ENCODE measurements at regions not wholly inside any gene's neighbourhood (a gene's known extent, or its start where the extent isn't known, plus 50 kb on each side); places are given as distances from the start of the nearest gene placed in this dataset.
"Not testable (repeated sequence)": the region's sequence is repeated elsewhere in the genome, so short reads cannot be mapped to it uniquely, and the experiment has no call there.

GRCh38 chrX:74063426-74064155 lies 211.1 kb upstream of the XIST start:
- Histone ChIP-seq H3K27ac (no peak overlapping the region), H3K4me3 (no peak overlapping the region), H3K27me3 (replicated peaks in 1 of 7) (no peaks in the 10 kb centered on the region), H3K4me1 (no peaks in the 10 kb centered on the region), H3K9me3 (peaks cover 0 to 10% (median 0%) of the 10 kb centered on the region in 8 donors), H3K36me3 (no peaks in the 10 kb centered on the region)
- TF ChIP-seq CTCF (IDR thresholded peaks at IDR 0.05 in 8 of 11, conservative IDR thresholded peaks at IDR 0.05 in 3 of 11) (no peak), POLR2A (IDR thresholded peaks at IDR 0.05) (no peak), POLR2AphosphoS5 (IDR thresholded peaks at IDR 0.05) (no peak)
- intact Hi-C loops (cut with DNase I; ENCODE audit: low total_unique reads): no loop called here
- WGBS, 5 donors: 86 to 100% (median 93%) methylated on average over 1 of the region's 1 CpG
- DNase-seq: no peak

- no peak for DNase-seq
- Histone ChIP-seq H3K27me3 (replicated peaks in 1 of 7) (no peaks in the 10 kb centered on the region), H3K4me1 (no peaks in the 10 kb centered on the region), H3K27ac (no peak overlapping the region), H3K36me3 (no peaks in the 10 kb centered on the region), H3K4me3 (no peak overlapping the region), H3K9me3 (no peaks in the 10 kb centered on the region)
- TF ChIP-seq POLR2AphosphoS5 (IDR thresholded peaks at IDR 0.05) (no peak), POLR2A (IDR thresholded peaks at IDR 0.05) (no peak), CTCF (IDR thresholded peaks at IDR 0.05 in 8 of 11, conservative IDR thresholded peaks at IDR 0.05 in 3 of 11) (no peak)
- WGBS, 5 donors: 62 to 79% (median 72%) methylated on average over 4 of the region's 4 CpGs
- intact Hi-C loops (cut with DNase I; ENCODE audit: low total_unique reads): no loop called here
These were observed 209.4 kb upstream of the XIST start for GRCh38 chrX:74061879-74062278.

GRCh38 chrX:74049126-74049525 lies 196.6 kb upstream of the XIST start:
- TF ChIP-seq POLR2AphosphoS5 (IDR thresholded peaks at IDR 0.05) (no peak), CTCF (IDR thresholded peaks at IDR 0.05 in 8 of 11, conservative IDR thresholded peaks at IDR 0.05 in 3 of 11) (no peak), POLR2A (IDR thresholded peaks at IDR 0.05) (no peak)
- intact Hi-C loops (cut with DNase I; ENCODE audit: low total_unique reads): no loop called here
- peaks cover 0 to 36% (median 2%) of the 10 kb centered on the region in 8 donors for H3K9me3 ChIP-seq
- H3K27me3 ChIP-seq (replicated peaks in 1 of 7): no peaks in the 10 kb centered on the region
- H3K27ac ChIP-seq: no peak overlapping the region
- H3K4me1 ChIP-seq: no peaks in the 10 kb centered on the region
- no peak for DNase-seq
- H3K36me3 ChIP-seq: no peaks in the 10 kb centered on the region
- H3K4me3 ChIP-seq: no peak overlapping the region

GRCh38 chrX:74034066-74034465 lies 181.6 kb upstream of the XIST start:
- H3K4me3 ChIP-seq; H3K36me3 ChIP-seq; DNase-seq; intact Hi-C loops (cut with DNase I; ENCODE audit: low total_unique reads); H3K27ac ChIP-seq; H3K4me1 ChIP-seq; H3K27me3 ChIP-seq (replicated peaks in 1 of 7): not testable (repeated sequence)
- H3K9me3 ChIP-seq: peaks cover 0 to 51% (median 8%) of the 10 kb centered on the region in 8 donors
- no CpG with 5 or more reads among the region's 1 CpG for WGBS, 5 donors

GRCh38 chrX:74031527-74031926 lies 179.0 kb upstream of the XIST start:
- WGBS, 5 donors: 83 to 98% (median 90%) methylated on average over 7 of the region's 7 CpGs
- DNase-seq: not testable (repeated sequence)

GRCh38 chrX:74030766-74031165 lies 178.3 kb upstream of the XIST start:
- H3K4me1 ChIP-seq: not testable (repeated sequence)

More at GRCh38 chrX:74031527-74031926, 179.0 kb upstream of the XIST start:
- H3K4me1 ChIP-seq; intact Hi-C loops (cut with DNase I; ENCODE audit: low total_unique reads); H3K27ac ChIP-seq; H3K27me3 ChIP-seq (replicated peaks in 1 of 7); H3K36me3 ChIP-seq; H3K4me3 ChIP-seq: not testable (repeated sequence)
- H3K9me3 ChIP-seq: peaks cover 0 to 38% (median 4%) of the 10 kb centered on the region in 8 donors

GRCh38 chrX:74025145-74025544 lies 172.6 kb upstream of the XIST start:
- H3K4me1 ChIP-seq; DNase-seq; H3K27me3 ChIP-seq (replicated peaks in 1 of 7); intact Hi-C loops (cut with DNase I; ENCODE audit: low total_unique reads); H3K27ac ChIP-seq; H3K36me3 ChIP-seq; H3K4me3 ChIP-seq: not testable (repeated sequence)
- H3K9me3 ChIP-seq: peaks cover 0 to 30% (median 19%) of the 10 kb centered on the region in 8 donors
- 93 to 96% (median 94%) methylated on average over 3 of the region's 3 CpGs for WGBS, 5 donors

More at GRCh38 chrX:74030766-74031165, 178.3 kb upstream of the XIST start:
- WGBS, 5 donors: no CpG with 5 or more reads among the region's 1 CpG
- H3K36me3 ChIP-seq; H3K4me3 ChIP-seq; H3K27me3 ChIP-seq (replicated peaks in 1 of 7); intact Hi-C loops (cut with DNase I; ENCODE audit: low total_unique reads); H3K27ac ChIP-seq; DNase-seq: not testable (repeated sequence)
- H3K9me3 ChIP-seq: peaks cover 0 to 38% (median 5%) of the 10 kb centered on the region in 8 donors
